NCI-H2029 (cell line): ENCODE measurements at regions not wholly inside any gene's neighbourhood (a gene's known extent, or its start where the extent isn't known, plus 50 kb on each side); places are given as distances from the start of the nearest gene placed in this dataset.

Experiments
- DNase-seq: peaks from one replicate; lab custom pipeline; 2025; lab: John Stamatoyannopoulos, UW

- DNase-seq = no peak
Measured at GRCh38 chr5:156147944-156148285, 179.0 kb upstream of the SGCD start.

GRCh38 chr5:156148301-156148700 lies 178.7 kb upstream of the SGCD start:
- no peak for DNase-seq

GRCh38 chr5:156149213-156149612 lies 177.8 kb upstream of the SGCD start:
- DNase-seq = no peak

GRCh38 chr5:156153602-156154001 lies 173.4 kb upstream of the SGCD start:
- DNase-seq = no peak

- no peak for DNase-seq
Measured at GRCh38 chr5:156154757-156155156, 172.2 kb upstream of the SGCD start.

GRCh38 chr5:156155598-156155997 lies 171.4 kb upstream of the SGCD start:
- no peak for DNase-seq

GRCh38 chr5:156164306-156164705 lies 162.7 kb upstream of the SGCD start:
- no peak for DNase-seq

GRCh38 chr5:156169495-156169894 lies 157.5 kb upstream of the SGCD start:
- no peak for DNase-seq

GRCh38 chr5:156170351-156170961 lies 156.5 kb upstream of the SGCD start:
- DNase-seq = no peak

- no peak for DNase-seq
Measured at GRCh38 chr5:156174225-156174624, 152.7 kb upstream of the SGCD start.

- no peak for DNase-seq
Measured at GRCh38 chr5:156178117-156178516, 148.8 kb upstream of the SGCD start.

GRCh38 chr5:156181656-156182055 lies 145.3 kb upstream of the SGCD start:
- DNase-seq = no peak

GRCh38 chr5:156182174-156182967 lies 144.6 kb upstream of the SGCD start:
- no peak for DNase-seq

GRCh38 chr5:156186760-156187159 lies 140.2 kb upstream of the SGCD start:
- DNase-seq = no peak

GRCh38 chr5:156188016-156188415 lies 138.9 kb upstream of the SGCD start:
- DNase-seq = no peak

- no peak for DNase-seq
Measured at GRCh38 chr5:156189628-156190027, 137.3 kb upstream of the SGCD start.

- DNase-seq = no peak
Measured at GRCh38 chr5:156191547-156191946, 135.4 kb upstream of the SGCD start.

- no peak for DNase-seq
Measured at GRCh38 chr5:156197042-156197635, 129.8 kb upstream of the SGCD start.

- no peak for DNase-seq
Measured at GRCh38 chr5:156199045-156199444, 127.9 kb upstream of the SGCD start.

GRCh38 chr5:156200938-156201787 lies 125.8 kb upstream of the SGCD start:
- no peak for DNase-seq

GRCh38 chr5:156201788-156202403 lies 125.1 kb upstream of the SGCD start:
- no peak for DNase-seq

GRCh38 chr5:156208271-156208670 lies 118.7 kb upstream of the SGCD start:
- DNase-seq = no peak
